Neural progenitor cell (in vitro differentiated cells): ENCODE measurements at regions not wholly inside any gene's neighbourhood (a gene's known extent, or its start where the extent isn't known, plus 50 kb on each side); places are given as distances from the start of the nearest gene placed in this dataset.
A peak's percentile ranks its signal among the peaks of the same experiment; 100 is the strongest.

Source experiments
- DNase-seq: peaks from one replicate; pipeline ENCODE4 v3.0.0-alpha.2; 2016; ENCODE audit warnings: low spot score
- H2AFZ ChIP-seq: fragments of 200-600 bp; sonication (generic); replicated peaks from 2 replicates; pipeline ENCODE4 v1.6.1; 2016; ENCODE audit warnings: antibody characterized with exemption
- H3F3A ChIP-seq: fragments of 200-600 bp; sonication (generic); 2 replicates; pipeline ENCODE4 v1.6.1; 2016; ENCODE audit warnings: antibody characterized with exemption, low read depth
- H3K27ac ChIP-seq: fragments of 200-600 bp; sonication (generic); 2 replicates; pipeline ENCODE4 v1.5.1; 2016; ENCODE audit warnings: mild to moderate bottlenecking
- H3K27me3 ChIP-seq: fragments of 200-600 bp; sonication (generic); 2 replicates; pipeline ENCODE4 v1.6.1; 2016; ENCODE audit warnings: mild to moderate bottlenecking, moderate library complexity
- H3K36me3 ChIP-seq: fragments of 200-600 bp; sonication (generic); 2 replicates; pipeline ENCODE4 v1.5.1; 2016
- H3K4me1 ChIP-seq: fragments of 200-600 bp; sonication (generic); 2 replicates; pipeline ENCODE4 v1.6.1; 2016; ENCODE audit warnings: mixed run types
- H3K4me2 ChIP-seq: fragments of 200-600 bp; sonication (generic); 2 replicates; pipeline ENCODE4 v1.6.1; 2016
- H3K4me3 ChIP-seq: fragments of 200-600 bp; sonication (generic); 2 replicates; pipeline ENCODE4 v1.5.1; 2016
- H3K79me2 ChIP-seq: fragments of 200-600 bp; sonication (generic); 2 replicates; pipeline ENCODE4 v1.6.1; 2016; ENCODE audit warnings: low read depth
- H3K9ac ChIP-seq: fragments of 200-600 bp; sonication (generic); 2 replicates; pipeline ENCODE4 v1.6.1; 2016
- H3K9me3 ChIP-seq: fragments of 200-600 bp; sonication (generic); 2 replicates; pipeline ENCODE4 v1.5.1; 2016; ENCODE audit warnings: low read depth
- H4K20me1 ChIP-seq: fragments of 200-600 bp; sonication (generic); 2 replicates; pipeline ENCODE4 v1.6.1; 2016; ENCODE audit warnings: low read depth
- H3K27ac Mint-ChIP-seq: 3 replicates; pipeline ENCODE4 v1.8.0; 2021; ENCODE audit warnings: mixed read lengths
- H3K27me3 Mint-ChIP-seq: 2 replicates; pipeline ENCODE4 v1.8.0; 2022; ENCODE audit warnings: low read depth, mild to moderate bottlenecking, inconsistent platforms, moderate library complexity, mixed read lengths; ENCODE audit not compliant: insufficient read depth
- H3K36me3 Mint-ChIP-seq: 3 replicates; pipeline ENCODE4 v1.8.0; 2021; ENCODE audit warnings: mixed read lengths
- H3K4me1 Mint-ChIP-seq: 3 replicates; pipeline ENCODE4 v1.8.0; 2021; ENCODE audit warnings: mixed read lengths
- H3K4me3 Mint-ChIP-seq: 3 replicates; pipeline ENCODE4 v1.8.0; 2021; ENCODE audit warnings: mild to moderate bottlenecking, moderate library complexity, mixed read lengths
- H3K9me3 Mint-ChIP-seq: 3 replicates; pipeline ENCODE4 v1.8.0; 2020; ENCODE audit warnings: mixed read lengths
- EZH2 ChIP-seq: fragments of 200-600 bp; sonication (generic); IDR thresholded peaks from 2 replicates; pipeline ENCODE4 v1.6.1; 2017; ENCODE audit warnings: antibody characterized with exemption, mild to moderate bottlenecking, moderate library complexity
- EZH2phosphoT487 ChIP-seq: fragments of 200-600 bp; sonication (generic); IDR thresholded peaks from 2 replicates; pipeline ENCODE4 v1.6.1; 2017; ENCODE audit warnings: antibody characterized with exemption
- TF ChIP-seq, protein P1 (sequence below): fragments of 200-600 bp; sonication (generic); IDR thresholded peaks from 2 replicates; pipeline ENCODE4 v1.5.1; 2017; ENCODE audit warnings: antibody characterized with exemption, mild to moderate bottlenecking

DNA sequence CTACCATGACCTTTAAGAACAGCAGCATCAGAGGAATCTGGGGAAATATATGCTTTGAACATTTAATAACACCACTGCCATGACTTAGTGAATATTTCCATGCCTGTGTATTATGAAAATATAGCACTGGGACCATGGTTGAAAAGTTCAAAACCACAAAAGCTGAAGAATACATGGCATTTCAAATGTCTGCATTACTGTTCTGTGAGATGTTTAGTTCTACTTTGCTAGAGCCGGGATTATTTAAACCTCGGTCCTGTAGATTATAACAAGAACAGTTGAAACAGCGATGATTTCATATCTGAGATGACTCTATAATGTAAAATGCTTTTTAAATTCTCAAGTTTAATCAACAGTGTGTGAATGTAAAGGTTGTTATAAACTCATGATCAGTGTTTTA lies 126.7 kb upstream of the AGA start:
- no peaks in the 10 kb centered on the region for H3K27me3 ChIP-seq
- no peaks in the 10 kb centered on the region for H3K36me3 ChIP-seq
- H3K9me3 Mint-ChIP-seq = no peaks in the 10 kb centered on the region
- H3K4me1 ChIP-seq = no peaks in the 10 kb centered on the region
- H3K4me3 Mint-ChIP-seq = no peak overlapping the region
- TF ChIP-seq, protein P1, sequence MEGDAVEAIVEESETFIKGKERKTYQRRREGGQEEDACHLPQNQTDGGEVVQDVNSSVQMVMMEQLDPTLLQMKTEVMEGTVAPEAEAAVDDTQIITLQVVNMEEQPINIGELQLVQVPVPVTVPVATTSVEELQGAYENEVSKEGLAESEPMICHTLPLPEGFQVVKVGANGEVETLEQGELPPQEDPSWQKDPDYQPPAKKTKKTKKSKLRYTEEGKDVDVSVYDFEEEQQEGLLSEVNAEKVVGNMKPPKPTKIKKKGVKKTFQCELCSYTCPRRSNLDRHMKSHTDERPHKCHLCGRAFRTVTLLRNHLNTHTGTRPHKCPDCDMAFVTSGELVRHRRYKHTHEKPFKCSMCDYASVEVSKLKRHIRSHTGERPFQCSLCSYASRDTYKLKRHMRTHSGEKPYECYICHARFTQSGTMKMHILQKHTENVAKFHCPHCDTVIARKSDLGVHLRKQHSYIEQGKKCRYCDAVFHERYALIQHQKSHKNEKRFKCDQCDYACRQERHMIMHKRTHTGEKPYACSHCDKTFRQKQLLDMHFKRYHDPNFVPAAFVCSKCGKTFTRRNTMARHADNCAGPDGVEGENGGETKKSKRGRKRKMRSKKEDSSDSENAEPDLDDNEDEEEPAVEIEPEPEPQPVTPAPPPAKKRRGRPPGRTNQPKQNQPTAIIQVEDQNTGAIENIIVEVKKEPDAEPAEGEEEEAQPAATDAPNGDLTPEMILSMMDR = no peak
- TF ChIP-seq EZH2 = no peak
- TF ChIP-seq EZH2phosphoT487 = no peak
- H3K27ac ChIP-seq = no peak overlapping the region
- no peaks in the 10 kb centered on the region for H3K4me1 Mint-ChIP-seq
- no peaks in the 10 kb centered on the region for H3K36me3 Mint-ChIP-seq
- H3K79me2 ChIP-seq = no peaks in the 10 kb centered on the region
- no peak overlapping the region for H3K27ac Mint-ChIP-seq
- no peaks in the 10 kb centered on the region for H3K27me3 Mint-ChIP-seq
- no peak overlapping the region for H3K9ac ChIP-seq
- H2AFZ ChIP-seq = no peak overlapping the region
- no peaks in the 10 kb centered on the region for H3F3A ChIP-seq
- H4K20me1 ChIP-seq = no peaks in the 10 kb centered on the region
- no peak overlapping the region for H3K4me2 ChIP-seq
- DNase-seq = no peak
- H3K4me3 ChIP-seq = no peak overlapping the region
- H3K9me3 ChIP-seq = no peaks in the 10 kb centered on the region

DNA sequence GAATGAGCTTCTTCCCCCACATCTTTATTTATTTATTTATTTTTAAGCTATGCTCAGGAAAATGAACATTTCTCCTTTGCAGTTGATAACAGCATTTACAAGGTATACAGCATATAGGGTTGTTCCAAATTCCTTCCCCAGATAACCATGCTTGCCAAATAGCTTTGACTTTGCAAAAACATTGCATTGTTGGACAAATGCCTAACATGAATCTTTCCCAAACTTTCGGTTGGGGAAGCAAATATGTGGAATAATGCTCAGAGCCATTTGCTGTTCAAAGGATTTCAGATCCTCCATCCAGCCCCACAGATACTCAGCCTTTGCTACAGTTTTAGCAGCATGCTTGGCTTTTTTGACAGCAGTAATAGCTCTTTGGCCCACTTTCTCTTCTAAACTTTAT lies 127.2 kb upstream of the AGA start:
- no peaks in the 10 kb centered on the region for H4K20me1 ChIP-seq
- H3K4me2 ChIP-seq = no peak overlapping the region
- no peaks in the 10 kb centered on the region for H3K36me3 ChIP-seq
- H3K9me3 ChIP-seq = no peaks in the 10 kb centered on the region
- Mint-ChIP-seq H3K4me1 (no peaks in the 10 kb centered on the region), H3K27ac (no peak overlapping the region), H3K4me3 (no peak overlapping the region), H3K9me3 (no peaks in the 10 kb centered on the region), H3K27me3 (no peaks in the 10 kb centered on the region), H3K36me3 (no peaks in the 10 kb centered on the region)
- H2AFZ ChIP-seq = peak overlapping the region; percentile 19
- DNase-seq = no peak
- no peak overlapping the region for H3K4me3 ChIP-seq
- H3K79me2 ChIP-seq = no peaks in the 10 kb centered on the region
- H3K9ac ChIP-seq = no peak overlapping the region
- H3K27me3 ChIP-seq = no peaks in the 10 kb centered on the region
- TF ChIP-seq EZH2phosphoT487 = no peak
- TF ChIP-seq EZH2 = no peak
- no peak overlapping the region for H3K27ac ChIP-seq
- no peaks in the 10 kb centered on the region for H3K4me1 ChIP-seq
- H3F3A ChIP-seq = no peaks in the 10 kb centered on the region

DNA sequence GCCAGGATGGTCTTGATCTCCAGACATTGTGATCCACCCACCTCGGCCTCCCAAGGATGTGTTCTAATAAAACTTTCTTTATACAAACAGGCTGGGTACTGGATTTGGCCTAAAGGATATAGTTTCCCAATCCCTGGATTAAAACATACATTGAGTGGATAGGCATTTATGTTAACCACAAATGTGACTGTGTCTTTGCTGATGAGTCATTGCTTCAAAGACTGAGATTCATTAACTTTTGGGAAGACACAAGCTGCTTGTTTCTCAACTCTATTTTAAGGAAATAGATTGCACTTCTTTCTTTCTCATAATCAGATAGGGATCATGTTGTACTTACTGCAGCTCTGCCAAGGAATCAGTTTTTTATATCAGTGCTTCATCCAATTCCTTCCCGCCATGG lies 131.3 kb upstream of the AGA start:
- H3K9me3 Mint-ChIP-seq = no peaks in the 10 kb centered on the region
- Histone ChIP-seq H3K36me3 (no peaks in the 10 kb centered on the region), H3K4me1 (peaks cover 7% of the 10 kb centered on the region), H3K4me2 (no peak overlapping the region), H3K9me3 (no peaks in the 10 kb centered on the region), H3F3A (no peaks in the 10 kb centered on the region), H3K4me3 (no peak overlapping the region), H3K27ac (no peak overlapping the region), H2AFZ (no peak overlapping the region), H3K9ac (no peak overlapping the region), H3K79me2 (no peaks in the 10 kb centered on the region), H4K20me1 (no peaks in the 10 kb centered on the region), H3K27me3 (no peaks in the 10 kb centered on the region)
- H3K36me3 Mint-ChIP-seq = no peaks in the 10 kb centered on the region
- DNase-seq = no peak
- H3K4me3 Mint-ChIP-seq = no peak overlapping the region
- no peaks in the 10 kb centered on the region for H3K27me3 Mint-ChIP-seq
- H3K27ac Mint-ChIP-seq = no peak overlapping the region
- TF ChIP-seq EZH2 = no peak
- no peak for TF ChIP-seq EZH2phosphoT487
- TF ChIP-seq, protein P1 = no peak
- H3K4me1 Mint-ChIP-seq = peaks cover 3% of the 10 kb centered on the region

DNA sequence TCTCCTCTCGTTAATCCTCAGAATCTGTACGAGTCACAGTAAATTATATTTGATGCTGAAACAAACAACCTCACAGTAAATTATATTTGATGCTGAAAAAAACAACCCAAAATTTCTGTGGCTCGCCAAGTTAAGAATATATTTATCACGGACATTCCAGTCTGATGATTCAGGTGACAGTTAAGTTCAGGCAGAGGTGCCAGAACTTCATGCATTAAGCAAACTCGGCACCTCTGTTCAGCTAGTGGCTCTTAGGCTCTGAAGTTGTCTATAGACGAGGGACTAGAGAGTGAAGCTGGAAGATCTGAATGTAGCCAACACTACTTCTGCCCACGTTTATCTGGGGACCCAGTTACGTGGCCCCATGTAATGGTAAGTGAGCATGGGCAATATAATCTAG lies 132.2 kb upstream of the AGA start:
- Mint-ChIP-seq H3K9me3 (no peaks in the 10 kb centered on the region), H3K27ac (no peak overlapping the region), H3K27me3 (no peaks in the 10 kb centered on the region), H3K4me1 (peaks cover 3% of the 10 kb centered on the region), H3K36me3 (no peaks in the 10 kb centered on the region), H3K4me3 (no peak overlapping the region)
- H3K27ac ChIP-seq = no peak overlapping the region
- TF ChIP-seq EZH2 (no peak), EZH2phosphoT487 (no peak)
- TF ChIP-seq, protein P1 = no peak
- no peaks in the 10 kb centered on the region for H3K27me3 ChIP-seq
- H3K36me3 ChIP-seq = no peaks in the 10 kb centered on the region
- no peaks in the 10 kb centered on the region for H3K79me2 ChIP-seq
- no peak overlapping the region for H2AFZ ChIP-seq
- H3K9ac ChIP-seq = no peak overlapping the region
- H3K9me3 ChIP-seq = no peaks in the 10 kb centered on the region
- no peak overlapping the region for H3K4me3 ChIP-seq
- H3F3A ChIP-seq = no peaks in the 10 kb centered on the region
- DNase-seq = no peak
- H3K4me1 ChIP-seq = peaks cover 7% of the 10 kb centered on the region
- H3K4me2 ChIP-seq = no peak overlapping the region
- H4K20me1 ChIP-seq = no peaks in the 10 kb centered on the region
